ENCODE measurements at regions not wholly inside any gene's neighbourhood (a gene's known extent, or its start where the extent isn't known, plus 50 kb on each side); places are given as distances from the start of the nearest gene placed in this dataset.

- H3K27ac Mint-ChIP-seq, result no peak overlapping the region
- H3K4me1 Mint-ChIP-seq, result no peaks in the 10 kb centered on the region
- CTCF ChIA-PET, result no interaction called here
- no peak for DNase-seq
- H3K4me3 Mint-ChIP-seq, result no peak overlapping the region
- no peaks in the 10 kb centered on the region for H3K36me3 Mint-ChIP-seq
- peaks cover 14% of the 10 kb centered on the region for H3K27me3 Mint-ChIP-seq
- H3K9me3 Mint-ChIP-seq, result peaks cover 16% of the 10 kb centered on the region
These were observed 51.5 kb upstream of the MNX1 start for GRCh38 chr7:157061979-157062378.

GRCh38 chr7:157065046-157065445 is 54.6 kb upstream of the MNX1 start:
- H3K4me3 Mint-ChIP-seq, result no peak overlapping the region
- H3K9me3 Mint-ChIP-seq, result peaks cover 19% of the 10 kb centered on the region
- peaks cover 20% of the 10 kb centered on the region for H3K27me3 Mint-ChIP-seq
- H3K36me3 Mint-ChIP-seq, result no peaks in the 10 kb centered on the region
- DNase-seq, result no peak
- CTCF ChIA-PET, result no interaction called here
- no peak overlapping the region for H3K27ac Mint-ChIP-seq
- H3K4me1 Mint-ChIP-seq, result no peaks in the 10 kb centered on the region

GRCh38 chr7:157072361-157072760 is 61.9 kb upstream of the MNX1 start:
- no peaks in the 10 kb centered on the region for H3K9me3 Mint-ChIP-seq
- CTCF ChIA-PET, result no interaction called here
- H3K27me3 Mint-ChIP-seq, result peaks cover 42% of the 10 kb centered on the region

GRCh38 chr7:157073335-157073734 is 62.9 kb upstream of the MNX1 start:
- Mint-ChIP-seq H3K36me3 (no peaks in the 10 kb centered on the region), H3K4me3 (no peak overlapping the region), H3K4me1 (no peaks in the 10 kb centered on the region), H3K27ac (no peak overlapping the region), H3K9me3 (no peaks in the 10 kb centered on the region), H3K27me3 (peaks cover 45% of the 10 kb centered on the region)
- CTCF ChIA-PET, result no interaction called here
- DNase-seq, result no peak

More at GRCh38 chr7:157072361-157072760, 61.9 kb upstream of the MNX1 start:
- H3K27ac Mint-ChIP-seq, result no peak overlapping the region
- H3K4me3 Mint-ChIP-seq, result no peak overlapping the region
- no peak for DNase-seq
- H3K36me3 Mint-ChIP-seq, result no peaks in the 10 kb centered on the region
- no peaks in the 10 kb centered on the region for H3K4me1 Mint-ChIP-seq

GRCh38 chr7:157073949-157074624 is 63.6 kb upstream of the MNX1 start:
- Mint-ChIP-seq H3K27me3 (peaks cover 48% of the 10 kb centered on the region), H3K4me1 (no peaks in the 10 kb centered on the region), H3K36me3 (no peaks in the 10 kb centered on the region), H3K9me3 (no peaks in the 10 kb centered on the region), H3K27ac (peak overlapping the region; percentile 35), H3K4me3 (no peak overlapping the region)
- CTCF ChIA-PET, result interaction anchor here (0.6 kb wide), 1 partner anchor 229 kb away, joined by 3 read pairs; no protein-coding TSS in a partner anchor
- no peak for DNase-seq

GRCh38 chr7:157076466-157076865 is 62.3 kb upstream of the UBE3C start:
- H3K36me3 Mint-ChIP-seq, result no peaks in the 10 kb centered on the region
- peaks cover 65% of the 10 kb centered on the region for H3K27me3 Mint-ChIP-seq
- H3K4me3 Mint-ChIP-seq, result no peak overlapping the region
- DNase-seq, result peak; percentile 10
- H3K9me3 Mint-ChIP-seq, result no peaks in the 10 kb centered on the region
- no peaks in the 10 kb centered on the region for H3K4me1 Mint-ChIP-seq
- CTCF ChIA-PET, result no interaction called here
- H3K27ac Mint-ChIP-seq, result no peak overlapping the region

- H3K4me3 Mint-ChIP-seq, result no peak overlapping the region
- H3K9me3 Mint-ChIP-seq, result no peaks in the 10 kb centered on the region
- no peak overlapping the region for H3K27ac Mint-ChIP-seq
- DNase-seq, result no peak
- H3K4me1 Mint-ChIP-seq, result no peaks in the 10 kb centered on the region
- no peaks in the 10 kb centered on the region for H3K36me3 Mint-ChIP-seq
- peaks cover 70% of the 10 kb centered on the region for H3K27me3 Mint-ChIP-seq
- CTCF ChIA-PET, result no interaction called here
These were observed 61.7 kb upstream of the UBE3C start for GRCh38 chr7:157077021-157077420.

GRCh38 chr7:157077986-157078644 is 60.6 kb upstream of the UBE3C start:
- CTCF ChIA-PET, result interaction anchor here (0.6 kb wide), 1 partner anchor 147 kb away, joined by 3 read pairs; no protein-coding TSS in a partner anchor
- H3K27me3 Mint-ChIP-seq, result peaks cover 70% of the 10 kb centered on the region
- H3K27ac Mint-ChIP-seq, result no peak overlapping the region
- H3K36me3 Mint-ChIP-seq, result no peaks in the 10 kb centered on the region
- H3K4me1 Mint-ChIP-seq, result no peaks in the 10 kb centered on the region
- peak; percentile 14 for DNase-seq
- H3K4me3 Mint-ChIP-seq, result no peak overlapping the region
- peaks cover 5% of the 10 kb centered on the region for H3K9me3 Mint-ChIP-seq

- DNase-seq, result no peak
- CTCF ChIA-PET, result no interaction called here
- H3K27me3 Mint-ChIP-seq, result peaks cover 63% of the 10 kb centered on the region
- no peak overlapping the region for H3K27ac Mint-ChIP-seq
- H3K4me3 Mint-ChIP-seq, result no peak overlapping the region
- H3K9me3 Mint-ChIP-seq, result peaks cover 9% of the 10 kb centered on the region
- no peaks in the 10 kb centered on the region for H3K4me1 Mint-ChIP-seq
- H3K36me3 Mint-ChIP-seq, result no peaks in the 10 kb centered on the region
These were observed 59.6 kb upstream of the UBE3C start for GRCh38 chr7:157079116-157079515.

GRCh38 chr7:157080111-157080730 is 58.5 kb upstream of the UBE3C start:
- H3K4me3 Mint-ChIP-seq, result no peak overlapping the region
- DNase-seq, result no peak
- H3K27me3 Mint-ChIP-seq, result peaks cover 65% of the 10 kb centered on the region
- no peak overlapping the region for H3K27ac Mint-ChIP-seq
- H3K9me3 Mint-ChIP-seq, result peaks cover 11% of the 10 kb centered on the region
- H3K36me3 Mint-ChIP-seq, result no peaks in the 10 kb centered on the region
- no peaks in the 10 kb centered on the region for H3K4me1 Mint-ChIP-seq
- CTCF ChIA-PET, result no interaction called here

GRCh38 chr7:157086508-157087187 is 52.1 kb upstream of the UBE3C start:
- DNase-seq, result no peak
- Mint-ChIP-seq H3K9me3 (peaks cover 15% of the 10 kb centered on the region), H3K36me3 (no peaks in the 10 kb centered on the region), H3K4me1 (no peaks in the 10 kb centered on the region), H3K27me3 (peaks cover 8% of the 10 kb centered on the region), H3K4me3 (no peak overlapping the region), H3K27ac (no peak overlapping the region)
- CTCF ChIA-PET, result no interaction called here

GRCh38 chr7:157087646-157088045 is 51.1 kb upstream of the UBE3C start:
- CTCF ChIA-PET, result no interaction called here
- H3K27me3 Mint-ChIP-seq, result peaks cover 4% of the 10 kb centered on the region
- H3K36me3 Mint-ChIP-seq, result no peaks in the 10 kb centered on the region
- no peaks in the 10 kb centered on the region for H3K4me1 Mint-ChIP-seq
- no peak overlapping the region for H3K4me3 Mint-ChIP-seq
- peaks cover 14% of the 10 kb centered on the region for H3K9me3 Mint-ChIP-seq
- DNase-seq, result no peak
- H3K27ac Mint-ChIP-seq, result no peak overlapping the region

- no peak for DNase-seq
- H3K27me3 Mint-ChIP-seq, result peaks cover 4% of the 10 kb centered on the region
- no peaks in the 10 kb centered on the region for H3K4me1 Mint-ChIP-seq
- H3K9me3 Mint-ChIP-seq, result peaks cover 10% of the 10 kb centered on the region
- CTCF ChIA-PET, result no interaction called here
- no peaks in the 10 kb centered on the region for H3K36me3 Mint-ChIP-seq
- H3K27ac Mint-ChIP-seq, result no peak overlapping the region
- no peak overlapping the region for H3K4me3 Mint-ChIP-seq
These were observed 50.6 kb upstream of the UBE3C start for GRCh38 chr7:157088136-157088535.

All from activated naive CD4-positive, alpha-beta T cell treated with anti-CD3 and anti-CD28 coated beads, Interleukin-2, amount 10 ng/mL, durations not matched to agents 7 days and 5 days (primary cell).